DND-41 (cell line): ENCODE measurements at regions not wholly inside any gene's neighbourhood (a gene's known extent, or its start where the extent isn't known, plus 50 kb on each side); places are given as distances from the start of the nearest gene placed in this dataset.

Experiments
- ATAC-seq: fragments of 200-7000 bp; cut with Tn5 transposase; 3 replicates; pipeline ENCODE4 v1.9.1; 2021; ENCODE audit warnings: low read depth; ENCODE audit not compliant: insufficient read depth
- DNase-seq: peaks from one replicate; pipeline ENCODE4 v3.0.0-alpha.2; 2020
- H2AFZ ChIP-seq: 2 replicates; pipeline ENCODE4 v1.6.0; 2012; ENCODE audit warnings: low read depth, low read length
- H3K27ac ChIP-seq: 2 replicates; pipeline ENCODE4 v1.5.1; 2012; ENCODE audit warnings: low read length, inconsistent platforms
- H3K27me3 ChIP-seq: fragments of 200-600 bp; sonication (generic); 2 replicates; pipeline ENCODE4 v1.6.0; 2012; ENCODE audit warnings: low read length, mild to moderate bottlenecking, inconsistent platforms; ENCODE audit not compliant: insufficient read depth, poor library complexity
- H3K36me3 ChIP-seq: 2 replicates; pipeline ENCODE4 v1.5.1; 2012; ENCODE audit warnings: low read length, inconsistent platforms; ENCODE audit not compliant: insufficient read depth
- H3K4me1 ChIP-seq: 2 replicates; pipeline ENCODE4 v1.5.1; 2012; ENCODE audit warnings: mild to moderate bottlenecking, low read length; ENCODE audit not compliant: insufficient read depth
- H3K4me2 ChIP-seq: 2 replicates; pipeline ENCODE4 v1.6.0; 2012; ENCODE audit warnings: mild to moderate bottlenecking, moderate library complexity, low read length, inconsistent platforms; ENCODE audit not compliant: insufficient read depth
- H3K4me3 ChIP-seq, 2 experiments: fragments of 200-600 bp in 1 of 2; shearing (Covaris generic) in 1 of 2; 2 replicates each; pipeline ENCODE4 v1.5.1; 2012 to 2016; ENCODE audit warnings: inconsistent platforms in 2 of 2, low read length in 2 of 2, mild to moderate bottlenecking in 2 of 2, low read depth in 1 of 2, moderate library complexity in 1 of 2
- H3K79me2 ChIP-seq: 2 replicates; pipeline ENCODE4 v1.6.0; 2012; ENCODE audit warnings: low read length, inconsistent platforms; ENCODE audit not compliant: insufficient read depth
- H3K9ac ChIP-seq: 2 replicates; pipeline ENCODE4 v1.6.0; 2012; ENCODE audit warnings: low read depth, mild to moderate bottlenecking, inconsistent platforms, low read length, moderate library complexity
- H3K9me3 ChIP-seq: 2 replicates; pipeline ENCODE4 v1.5.1; 2012; ENCODE audit warnings: low read length, moderate library complexity, mild to moderate bottlenecking, inconsistent platforms; ENCODE audit not compliant: insufficient read depth, severe bottlenecking
- H4K20me1 ChIP-seq: 2 replicates; pipeline ENCODE4 v1.6.0; 2012; ENCODE audit warnings: low read length; ENCODE audit not compliant: insufficient read depth
- CTCF ChIP-seq: IDR thresholded peaks from 2 replicates; pipeline ENCODE4 v1.5.1; 2012; ENCODE audit warnings: borderline replicate concordance, low read length, moderate library complexity, mild to moderate bottlenecking; ENCODE audit not compliant: poor library complexity, severe bottlenecking; ENCODE audit errors: extremely low read depth
- EZH2 ChIP-seq: IDR thresholded peaks from 3 replicates; pipeline ENCODE4 v1.6.1; 2012; ENCODE audit warnings: borderline replicate concordance, low read depth, mild to moderate bottlenecking, moderate library complexity, low read length, inconsistent platforms; ENCODE audit not compliant: severe bottlenecking

GRCh38 chr7:91798425-91798824 is 82.1 kb downstream of the MTERF1 start:
- no peak for DNase-seq
- Histone ChIP-seq H3K27me3 (no peaks in the 10 kb centered on the region), H3K27ac (no peak overlapping the region), H3K9ac (no peak overlapping the region), H3K4me3 (no peak overlapping the region), H3K4me1 (no peaks in the 10 kb centered on the region), H3K79me2 (no peaks in the 10 kb centered on the region), H3K4me2 (no peak overlapping the region), H3K9me3 (no peaks in the 10 kb centered on the region), H3K36me3 (no peaks in the 10 kb centered on the region), H4K20me1 (no peaks in the 10 kb centered on the region), H2AFZ (no peak overlapping the region)
- ATAC-seq, result no peak
- TF ChIP-seq CTCF (no peak), EZH2 (no peak)

- no peaks in the 10 kb centered on the region for H3K36me3 ChIP-seq
- H3K4me1 ChIP-seq, result no peaks in the 10 kb centered on the region
- no peaks in the 10 kb centered on the region for H3K27me3 ChIP-seq
- H3K4me2 ChIP-seq, result no peak overlapping the region
- TF ChIP-seq EZH2 (no peak), CTCF (no peak)
- H3K9me3 ChIP-seq, result no peaks in the 10 kb centered on the region
- DNase-seq (no peak), ATAC-seq (no peak)
- H2AFZ ChIP-seq, result no peak overlapping the region
- no peaks in the 10 kb centered on the region for H3K79me2 ChIP-seq
- no peak overlapping the region for H3K27ac ChIP-seq
- H3K9ac ChIP-seq, result no peak overlapping the region
- no peaks in the 10 kb centered on the region for H4K20me1 ChIP-seq
- no peak overlapping the region for H3K4me3 ChIP-seq
Observed at GRCh38 chr7:91800389-91800788, 80.1 kb downstream of the MTERF1 start.

- H3K9ac ChIP-seq, result no peak overlapping the region
- no peak for TF ChIP-seq CTCF
- TF ChIP-seq EZH2, result no peak
- ATAC-seq (no peak), DNase-seq (no peak)
- H3K36me3 ChIP-seq, result no peaks in the 10 kb centered on the region
- H4K20me1 ChIP-seq, result no peaks in the 10 kb centered on the region
- no peak overlapping the region for H3K27ac ChIP-seq
- no peak overlapping the region for H3K4me3 ChIP-seq
- no peaks in the 10 kb centered on the region for H3K27me3 ChIP-seq
- H3K4me2 ChIP-seq, result no peak overlapping the region
- no peaks in the 10 kb centered on the region for H3K9me3 ChIP-seq
- no peaks in the 10 kb centered on the region for H3K79me2 ChIP-seq
- no peak overlapping the region for H2AFZ ChIP-seq
- H3K4me1 ChIP-seq, result no peaks in the 10 kb centered on the region
Observed at GRCh38 chr7:91801331-91801983, 79.0 kb downstream of the MTERF1 start.
